Kidney (tissue), 13 donors: ENCODE measurements at regions not wholly inside any gene's neighbourhood (a gene's known extent, or its start where the extent isn't known, plus 50 kb on each side); places are given as distances from the start of the nearest gene placed in this dataset.

Experiments used
- DNase-seq, 5 donors: peaks; one replicate each; pipeline ENCODE4 v3.0.0-alpha.2; 2013 to 2020
- FAIRE-seq: peaks from 2 replicates; lab custom pipeline; 2012; peaks lifted over from hg19 to GRCh38; lab: Jason Lieb, UNC
- H3K27ac ChIP-seq, 2 donors: one replicate each; pipeline ENCODE4 v1.7.0; 2013; ENCODE audit warnings: low read depth in 2 of 2, low read length in 2 of 2, inconsistent platforms in 1 of 2
- H3K27me3 ChIP-seq: one replicate; pipeline ENCODE4 v1.7.1; 2013; ENCODE audit warnings: low read length, inconsistent platforms; ENCODE audit not compliant: control insufficient read depth, insufficient read depth
- H3K36me3 ChIP-seq, 3 donors: one replicate each; pipeline versions ENCODE4 v1.7.0 to v1.7.1; 2013; ENCODE audit warnings: low read length in 3 of 3, control low read depth in 1 of 3, inconsistent platforms in 1 of 3; ENCODE audit not compliant: insufficient read depth in 3 of 3, control insufficient read depth in 2 of 3
- H3K4me1 ChIP-seq, 3 donors: one replicate each; pipeline versions ENCODE4 v1.7.0 to v1.7.1; 2013; ENCODE audit warnings: low read length in 3 of 3, inconsistent platforms in 1 of 3, low read depth in 1 of 3; ENCODE audit not compliant: control insufficient read depth in 2 of 3, insufficient read depth in 2 of 3
- H3K4me3 ChIP-seq, 3 donors: one replicate each; pipeline versions ENCODE4 v1.7.0 to v1.8.1; 2013; ENCODE audit warnings: low read length in 3 of 3, control low read depth in 1 of 3, inconsistent platforms in 1 of 3
- H3K9ac ChIP-seq, 3 donors: one replicate each; pipeline versions ENCODE4 v1.7.0 to v1.7.1; 2013; ENCODE audit warnings: low read length in 3 of 3, control low read depth in 1 of 3, inconsistent platforms in 1 of 3
- H3K9me3 ChIP-seq, 3 donors: one replicate each; pipeline versions ENCODE4 v1.7.0 to v1.7.1; 2013; ENCODE audit warnings: low read length in 3 of 3, control low read depth in 1 of 3, inconsistent platforms in 1 of 3; ENCODE audit not compliant: control insufficient read depth in 2 of 3, insufficient read depth in 1 of 3
- CTCF ChIP-seq: IDR thresholded peaks from 3 replicates; pipeline ENCODE4 v1.5.1; 2012; ENCODE audit warnings: mild to moderate bottlenecking, moderate library complexity, borderline replicate concordance; ENCODE audit not compliant: insufficient read depth; ENCODE audit errors: extremely low read depth
- intact Hi-C: fragments of 100-400 bp; cut with DNase I; formaldehyde crosslinking; loops from one replicate; pipeline ENCODE4 v1.11.1; 2022
- donor health status: control.
- donor health status: control.
- donor health status: control.
- donor health status: control.
- donor health status: control.
- donor health status: DM: yes; HTN: yes; CAD: no.
- donor health status: Normal renal cell carcinoma (clear cell type).

- H3K27me3 ChIP-seq = no peaks in the 10 kb centered on the region
- no peaks in the 10 kb centered on the region for H3K36me3 ChIP-seq
- DNase-seq (no peak), FAIRE-seq (no peak)
- no peaks in the 10 kb centered on the region for H3K4me1 ChIP-seq
- H3K27ac ChIP-seq = no peak overlapping the region
- no peak overlapping the region for H3K4me3 ChIP-seq
- no peaks in the 10 kb centered on the region for H3K9me3 ChIP-seq
- no peak for TF ChIP-seq CTCF
- intact Hi-C loops = no loop called here
- H3K9ac ChIP-seq = no peak overlapping the region
Observed at GRCh38 chr6:54595844-54596243, 250.7 kb upstream of the FAM83B start.

GRCh38 chr6:54598787-54599313, 247.7 kb upstream of the FAM83B start:
- DNase-seq = no peak
- H3K4me3 ChIP-seq = no peak overlapping the region
- no peaks in the 10 kb centered on the region for H3K27me3 ChIP-seq
- no peaks in the 10 kb centered on the region for H3K9me3 ChIP-seq
- no peak overlapping the region for H3K9ac ChIP-seq
- H3K27ac ChIP-seq = no peak overlapping the region
- FAIRE-seq = no peak
- intact Hi-C loops = no loop called here
- no peak for TF ChIP-seq CTCF
- H3K36me3 ChIP-seq = no peaks in the 10 kb centered on the region
- H3K4me1 ChIP-seq = no peaks in the 10 kb centered on the region

- H3K4me1 ChIP-seq = no peaks in the 10 kb centered on the region
- H3K27me3 ChIP-seq = no peaks in the 10 kb centered on the region
- H3K27ac ChIP-seq = no peak overlapping the region
- no peaks in the 10 kb centered on the region for H3K36me3 ChIP-seq
- FAIRE-seq (no peak), DNase-seq (no peak)
- no peak overlapping the region for H3K9ac ChIP-seq
- no peak for TF ChIP-seq CTCF
- intact Hi-C loops = no loop called here
- H3K9me3 ChIP-seq = no peaks in the 10 kb centered on the region
- H3K4me3 ChIP-seq = no peak overlapping the region
Observed at GRCh38 chr6:54601600-54602300, 244.8 kb upstream of the FAM83B start.
